HepG2 (cell line): ENCODE measurements at regions not wholly inside any gene's neighbourhood (a gene's known extent, or its start where the extent isn't known, plus 50 kb on each side); places are given as distances from the start of the nearest gene placed in this dataset.

Experiments used
- AGO1 ChIP-seq: fragments of 200-400 bp; formaldehyde crosslinking; IDR thresholded peaks from 2 replicates; pipeline ENCODE4 v1.6.1; 2017; ENCODE audit warnings: mild to moderate bottlenecking, low read depth, low read length, moderate library complexity; ENCODE audit not compliant: poor library complexity, severe bottlenecking
- HDAC2 ChIP-seq: sonication (generic); formaldehyde crosslinking; IDR thresholded peaks from 2 replicates; pipeline ENCODE4 v1.4.0; 2020; ENCODE audit warnings: missing genetic modification reagents
- MXI1 ChIP-seq: IDR thresholded peaks from 3 replicates; pipeline ENCODE4 v1.6.1; 2012; ENCODE audit warnings: low read depth, low read length, inconsistent platforms, borderline replicate concordance
- NBN ChIP-seq: fragments of 450-650 bp; conservative IDR thresholded peaks from 2 replicates; pipeline ENCODE4 v1.6.1; 2017
- POLR2A ChIP-seq, 2 experiments: IDR thresholded peaks; 2 replicates each; pipeline ENCODE4 v1.6.1; 2011; ENCODE audit warnings: low read depth in 2 of 2, low read length in 2 of 2, mild to moderate bottlenecking in 1 of 2, moderate library complexity in 1 of 2; ENCODE audit not compliant: insufficient read depth in 1 of 2
- SP5 ChIP-seq: IDR thresholded peaks from 2 replicates; pipeline ENCODE4 v1.6.1; 2016; ENCODE audit warnings: low read depth, borderline replicate concordance
- TAF1 ChIP-seq: sonication (generic); formaldehyde crosslinking; IDR thresholded peaks from 2 replicates; pipeline ENCODE4 v1.4.0; 2020; ENCODE audit warnings: missing genetic modification reagents
- TF ChIP-seq, protein P1 (sequence below): sonication (generic); formaldehyde crosslinking; IDR thresholded peaks from 2 replicates; pipeline ENCODE4 v1.4.0; 2020; ENCODE audit warnings: missing genetic modification reagents
- TF ChIP-seq, protein P2 (sequence below): sonication (generic); formaldehyde crosslinking; IDR thresholded peaks from 2 replicates; pipeline ENCODE4 v1.5.0; 2020; ENCODE audit warnings: mild to moderate bottlenecking, missing genetic modification reagents, moderate library complexity

DNA sequence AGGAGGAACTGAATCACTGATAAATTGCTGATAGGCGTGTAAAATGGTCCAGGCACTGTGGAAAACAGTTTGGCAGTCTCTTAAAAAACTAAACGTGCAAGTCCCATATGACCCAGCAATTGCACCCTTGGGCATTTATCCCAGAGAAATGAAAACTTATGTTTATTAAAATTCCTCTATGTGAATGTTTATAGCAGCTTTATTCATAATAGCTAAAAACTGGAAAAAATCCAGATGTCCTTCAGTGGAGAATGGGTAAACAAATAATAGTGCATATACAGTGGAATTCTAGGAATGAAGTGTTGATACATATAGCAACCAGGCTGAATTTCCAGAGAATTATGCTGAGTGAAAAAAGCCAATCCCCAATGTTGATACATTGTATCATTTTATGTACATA, 482.2 kb upstream of the PDZRN3 start:
- TF ChIP-seq SP5 (CRISPR knock-in tag) (no peak), NBN (no peak), TAF1 (CRISPR knock-in tag) (no peak), POLR2A (IDR thresholded peaks at IDR 0.05; ENCODE audit: insufficient read depth in 1 of 2, low read depth in 2 of 2, low read length in 2 of 2) (no peak), HDAC2 (no peak), AGO1 (no peak), MXI1 (no peak)
- TF ChIP-seq, protein P1, sequence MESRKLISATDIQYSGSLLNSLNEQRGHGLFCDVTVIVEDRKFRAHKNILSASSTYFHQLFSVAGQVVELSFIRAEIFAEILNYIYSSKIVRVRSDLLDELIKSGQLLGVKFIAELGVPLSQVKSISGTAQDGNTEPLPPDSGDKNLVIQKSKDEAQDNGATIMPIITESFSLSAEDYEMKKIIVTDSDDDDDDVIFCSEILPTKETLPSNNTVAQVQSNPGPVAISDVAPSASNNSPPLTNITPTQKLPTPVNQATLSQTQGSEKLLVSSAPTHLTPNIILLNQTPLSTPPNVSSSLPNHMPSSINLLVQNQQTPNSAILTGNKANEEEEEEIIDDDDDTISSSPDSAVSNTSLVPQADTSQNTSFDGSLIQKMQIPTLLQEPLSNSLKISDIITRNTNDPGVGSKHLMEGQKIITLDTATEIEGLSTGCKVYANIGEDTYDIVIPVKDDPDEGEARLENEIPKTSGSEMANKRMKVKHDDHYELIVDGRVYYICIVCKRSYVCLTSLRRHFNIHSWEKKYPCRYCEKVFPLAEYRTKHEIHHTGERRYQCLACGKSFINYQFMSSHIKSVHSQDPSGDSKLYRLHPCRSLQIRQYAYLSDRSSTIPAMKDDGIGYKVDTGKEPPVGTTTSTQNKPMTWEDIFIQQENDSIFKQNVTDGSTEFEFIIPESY (CRISPR knock-in tag), result no peak
- TF ChIP-seq, protein P2, sequence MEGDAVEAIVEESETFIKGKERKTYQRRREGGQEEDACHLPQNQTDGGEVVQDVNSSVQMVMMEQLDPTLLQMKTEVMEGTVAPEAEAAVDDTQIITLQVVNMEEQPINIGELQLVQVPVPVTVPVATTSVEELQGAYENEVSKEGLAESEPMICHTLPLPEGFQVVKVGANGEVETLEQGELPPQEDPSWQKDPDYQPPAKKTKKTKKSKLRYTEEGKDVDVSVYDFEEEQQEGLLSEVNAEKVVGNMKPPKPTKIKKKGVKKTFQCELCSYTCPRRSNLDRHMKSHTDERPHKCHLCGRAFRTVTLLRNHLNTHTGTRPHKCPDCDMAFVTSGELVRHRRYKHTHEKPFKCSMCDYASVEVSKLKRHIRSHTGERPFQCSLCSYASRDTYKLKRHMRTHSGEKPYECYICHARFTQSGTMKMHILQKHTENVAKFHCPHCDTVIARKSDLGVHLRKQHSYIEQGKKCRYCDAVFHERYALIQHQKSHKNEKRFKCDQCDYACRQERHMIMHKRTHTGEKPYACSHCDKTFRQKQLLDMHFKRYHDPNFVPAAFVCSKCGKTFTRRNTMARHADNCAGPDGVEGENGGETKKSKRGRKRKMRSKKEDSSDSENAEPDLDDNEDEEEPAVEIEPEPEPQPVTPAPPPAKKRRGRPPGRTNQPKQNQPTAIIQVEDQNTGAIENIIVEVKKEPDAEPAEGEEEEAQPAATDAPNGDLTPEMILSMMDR (CRISPR knock-in tag), result no peak
